NCI-H1930 (cell line): ENCODE measurements at regions not wholly inside any gene's neighbourhood (a gene's known extent, or its start where the extent isn't known, plus 50 kb on each side); places are given as distances from the start of the nearest gene placed in this dataset.
"Not testable (repeated sequence)": the region's sequence is repeated elsewhere in the genome, so short reads cannot be mapped to it uniquely, and the experiment has no call there.

Experiments used
- DNase-seq, 2 experiments: peaks; one replicate each; lab custom pipeline; 2025; lab: John Stamatoyannopoulos, UW

DNA sequence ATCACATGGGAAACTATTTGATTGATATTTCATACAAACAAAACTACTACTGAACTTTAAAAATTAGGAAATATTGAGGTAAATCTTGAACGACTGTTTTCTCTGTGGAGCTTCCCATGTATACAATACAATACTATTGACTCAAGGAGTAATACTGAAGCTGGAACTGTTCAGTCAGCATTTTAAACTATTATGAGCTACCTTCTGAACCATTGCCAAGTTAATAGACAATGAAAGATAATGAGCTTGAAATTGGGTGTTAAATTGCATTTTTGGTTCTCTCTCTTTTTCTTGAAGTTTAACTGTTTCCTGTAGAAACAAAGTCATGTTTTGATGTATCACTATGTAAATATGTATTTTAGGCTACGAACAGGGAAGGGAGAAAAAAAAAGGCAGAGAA, 569.2 kb downstream of the ZEB2 start:
- no peak for DNase-seq

DNA sequence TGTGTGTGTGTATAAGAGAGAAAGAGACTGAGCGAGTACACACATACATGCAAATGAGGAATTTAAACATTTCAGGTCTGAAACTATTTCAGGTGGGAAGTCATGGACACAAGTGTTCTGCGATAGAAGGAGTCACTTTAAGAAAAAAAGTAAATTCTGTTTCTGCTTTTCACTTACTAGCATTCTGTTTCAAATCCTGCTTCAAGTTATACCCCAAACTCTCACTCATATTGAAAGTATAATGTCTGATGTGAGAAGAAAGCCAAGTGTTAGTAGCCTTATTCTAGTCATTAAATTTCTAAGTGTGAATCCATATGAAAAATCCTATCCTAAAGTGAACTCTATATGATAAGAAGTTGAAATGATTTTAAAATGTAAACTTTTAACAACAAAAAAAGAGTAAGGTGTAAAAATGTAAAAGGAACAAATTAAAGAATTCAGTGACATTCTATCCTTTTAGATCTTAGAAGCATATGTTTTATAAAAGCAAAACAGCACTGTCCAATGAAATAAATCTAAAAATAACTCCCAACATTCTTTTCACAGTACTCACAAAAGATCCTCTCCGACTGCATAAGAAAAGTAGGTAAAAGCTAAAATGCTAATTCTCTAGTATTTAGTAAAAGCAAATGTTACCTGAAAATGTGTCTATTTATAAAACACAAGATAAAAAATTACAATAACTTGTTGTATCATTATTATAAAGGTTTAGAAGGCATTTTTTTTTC, 570.6 kb downstream of the ZEB2 start:
- DNase-seq = no peak

DNA sequence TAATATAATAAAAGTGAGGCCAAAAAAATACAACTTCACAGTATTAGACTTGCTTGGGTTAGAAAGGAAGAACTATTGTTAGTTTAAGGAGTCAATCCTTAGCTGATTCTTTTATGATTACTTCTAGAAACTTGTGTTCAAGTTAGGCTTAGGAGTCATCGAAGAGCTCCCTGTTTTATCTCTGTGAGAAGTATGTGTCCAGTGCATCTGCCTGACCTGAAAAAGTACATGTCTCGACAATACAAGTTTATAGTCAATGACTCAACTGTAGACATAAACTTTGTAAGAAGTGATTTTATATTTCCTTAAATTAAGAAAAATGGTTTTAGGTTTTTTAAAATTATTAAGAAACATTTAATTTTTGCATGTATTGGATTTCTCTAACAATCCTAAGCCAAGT, 571.2 kb downstream of the ZEB2 start:
- no peak for DNase-seq

DNA sequence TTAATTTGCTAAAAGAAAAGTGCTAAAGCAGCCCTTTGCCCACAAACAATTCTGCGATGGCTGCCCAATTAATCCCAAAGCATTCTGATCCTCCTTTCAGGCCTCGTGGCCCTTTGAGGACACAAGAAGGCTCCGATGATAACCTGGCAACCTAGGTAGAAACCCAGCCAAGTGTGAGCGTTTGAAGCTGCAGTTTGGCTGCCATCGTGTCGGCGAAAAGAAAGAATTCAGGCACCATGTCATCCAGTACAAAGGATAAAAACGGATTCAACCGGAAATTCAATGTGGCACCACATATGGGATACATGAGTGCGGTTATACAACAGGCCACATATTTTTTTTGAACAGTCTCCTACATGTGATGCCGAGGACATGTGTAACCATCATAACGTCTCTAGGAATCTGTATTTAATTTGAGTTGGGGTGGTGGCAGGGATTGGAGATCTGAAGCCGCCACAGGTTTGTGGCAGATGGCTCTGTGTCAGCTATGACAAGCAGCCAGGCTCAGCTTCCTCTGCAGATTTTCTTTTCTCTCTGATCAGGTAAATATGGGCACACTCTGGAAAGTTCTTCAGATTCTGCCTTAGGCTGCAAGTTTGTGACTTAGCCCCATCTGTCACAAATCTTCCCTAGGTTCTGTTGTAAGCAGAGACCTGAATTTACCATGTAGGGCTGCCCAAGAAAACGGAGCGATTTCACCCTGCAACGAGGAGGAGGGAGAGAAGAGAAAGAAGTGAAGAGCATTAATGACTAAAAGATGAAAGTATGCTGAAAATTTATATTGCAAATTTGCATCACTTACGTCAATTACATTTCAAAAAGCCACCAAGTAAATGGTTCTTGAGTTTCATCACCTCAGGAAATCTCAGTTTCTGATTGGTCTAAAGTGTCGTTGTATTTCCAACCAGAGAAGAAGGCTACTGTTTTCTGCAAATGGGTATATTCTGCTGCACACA, 573.2 kb downstream of the ZEB2 start:
- no peak for DNase-seq

DNA sequence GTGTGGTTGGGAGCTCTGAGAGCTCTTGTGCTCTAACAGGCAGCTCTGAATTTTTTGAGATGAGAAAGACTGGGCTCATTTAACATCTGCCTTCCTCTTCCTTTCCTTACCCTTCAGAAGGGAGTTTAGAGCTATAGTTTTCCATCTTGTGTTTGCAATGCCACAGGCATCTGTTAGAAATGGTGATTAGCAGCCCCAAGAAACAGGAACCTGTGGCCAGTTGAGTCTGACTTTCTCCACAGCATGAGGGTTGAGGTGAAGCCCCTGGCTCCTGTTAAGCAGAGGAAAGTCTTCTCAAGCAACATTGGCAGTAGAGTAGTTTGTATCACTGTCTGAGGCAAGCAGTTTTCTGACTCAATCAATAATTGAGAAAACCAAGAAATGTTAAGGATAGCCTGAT, 577.4 kb downstream of the ZEB2 start:
- DNase-seq = no peak

DNA sequence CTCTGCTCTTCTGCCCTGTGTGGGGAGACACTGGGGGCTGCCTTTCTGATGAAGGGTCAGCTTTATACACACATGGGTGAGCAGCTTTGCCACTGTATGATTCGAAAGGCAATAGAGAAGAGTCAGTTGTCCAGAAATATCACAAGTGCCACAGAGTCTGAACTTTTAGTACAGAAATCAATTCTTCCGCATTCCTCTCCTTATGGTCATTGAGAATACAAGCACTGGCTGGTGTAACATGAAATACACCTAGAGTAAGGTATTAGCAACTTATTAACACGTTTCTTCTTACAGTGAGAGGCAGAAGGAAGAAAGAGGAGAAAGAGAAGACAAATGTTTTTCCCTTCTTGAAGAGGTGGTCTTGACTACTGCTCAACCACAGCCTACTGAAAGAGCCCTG, 579.2 kb downstream of the ZEB2 start:
- DNase-seq = no peak

DNA sequence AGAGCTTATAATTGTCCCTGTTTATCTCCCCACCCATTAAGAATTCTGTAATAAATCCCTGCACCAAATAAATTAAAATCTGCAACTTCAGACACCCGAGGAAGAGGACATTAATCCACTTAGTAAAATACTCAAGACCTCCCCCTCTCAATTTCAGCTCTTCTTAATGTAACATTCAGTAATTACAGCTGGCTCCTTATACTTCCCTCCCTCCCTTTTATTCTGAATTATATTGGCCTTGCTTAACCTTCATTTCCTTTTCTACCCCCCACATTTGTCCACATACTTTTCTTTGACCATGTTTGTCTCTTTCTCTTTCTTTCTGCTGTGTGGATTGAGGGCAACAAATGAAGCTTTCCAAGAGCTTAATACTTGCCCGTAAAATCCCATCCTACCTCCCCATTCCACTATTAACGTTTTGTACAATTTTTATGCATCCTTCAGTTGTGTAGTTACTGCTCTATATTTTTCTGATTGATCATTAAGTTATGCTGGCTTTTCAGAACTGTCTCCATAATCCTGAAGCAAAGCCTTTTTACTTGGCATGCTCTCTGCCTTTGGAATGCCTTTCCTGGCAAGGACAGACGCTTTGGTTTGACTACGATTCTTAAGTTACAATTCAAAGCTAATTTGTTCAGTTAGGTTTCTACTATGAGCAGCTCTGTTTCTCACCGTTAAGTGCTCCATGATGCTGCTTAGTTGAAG, 580.1 kb downstream of the ZEB2 start:
- no peak for DNase-seq

DNA sequence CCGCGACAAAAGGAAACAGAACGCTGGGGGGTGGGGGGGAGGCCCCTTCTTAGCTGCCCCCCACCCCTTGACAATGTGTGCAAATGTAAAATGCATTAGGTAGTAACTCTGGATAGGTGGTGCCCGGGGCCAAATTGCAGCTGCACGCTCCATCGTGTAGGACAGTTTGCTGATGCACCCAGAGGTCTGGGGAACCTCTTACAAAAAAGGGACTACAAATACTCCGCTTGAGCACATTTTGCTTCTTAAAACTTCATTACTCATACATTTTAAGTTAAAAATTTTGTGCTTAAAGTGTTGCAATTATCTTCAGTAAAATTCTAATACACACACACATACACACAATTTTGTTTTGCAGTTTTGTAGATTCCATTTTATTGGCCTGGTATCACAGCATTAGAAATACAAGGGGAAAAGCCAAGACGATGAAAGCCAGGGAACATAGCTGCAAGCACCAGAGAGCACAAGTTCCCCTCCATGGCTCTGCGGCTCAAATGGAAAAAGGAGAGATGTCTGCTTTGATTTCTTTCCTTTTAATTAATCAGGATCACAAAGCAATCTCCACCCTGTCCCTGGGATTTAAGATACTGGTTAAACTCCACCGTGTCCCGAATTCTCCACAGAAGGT, 582.1 kb downstream of the ZEB2 start:
- no peak for DNase-seq

DNA sequence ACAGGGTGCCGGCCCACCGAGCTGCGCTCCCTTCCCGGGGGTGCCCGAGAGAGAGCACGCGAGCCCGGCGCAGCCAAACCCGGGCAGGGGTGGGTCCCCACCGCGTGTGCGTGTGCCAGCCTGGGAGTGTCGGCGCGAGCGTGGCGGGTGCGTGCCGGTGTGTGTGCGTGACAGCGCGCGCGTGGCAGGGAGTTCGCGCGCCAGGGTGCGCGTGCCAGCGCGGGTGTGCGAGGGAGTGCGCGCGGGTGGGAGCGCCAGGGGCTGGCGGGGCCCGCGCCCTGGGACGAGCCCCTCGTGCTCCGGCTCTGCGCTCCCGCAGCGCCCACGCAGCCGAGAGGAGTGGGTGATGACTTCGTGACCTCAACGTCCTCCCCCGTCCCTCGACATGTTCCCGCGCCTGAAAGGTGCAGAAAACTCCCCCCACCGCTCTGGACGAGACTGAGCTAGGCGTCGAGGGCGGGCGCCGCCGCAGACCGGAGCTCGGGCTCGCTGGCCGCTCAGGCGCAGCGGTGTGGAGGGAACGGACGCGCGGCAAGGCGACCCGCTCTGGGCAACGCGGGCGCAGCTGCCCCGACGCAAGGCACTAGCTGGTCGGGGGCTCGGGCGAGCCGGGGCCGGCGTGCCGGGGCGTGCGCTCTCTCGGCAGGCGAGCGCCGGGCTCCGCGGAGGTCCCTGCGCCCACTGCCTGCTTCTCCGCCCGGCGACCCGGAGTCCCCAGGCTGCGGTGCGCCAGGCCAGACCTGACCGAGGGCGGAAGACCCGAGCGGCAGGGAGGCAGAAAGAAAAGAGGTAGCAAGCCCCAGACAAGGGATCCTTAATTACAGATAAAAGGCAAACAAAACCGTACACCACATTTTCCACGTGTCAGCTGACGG, 582.8 kb downstream of the ZEB2 start:
- DNase-seq = peak; percentile 4 to 9

DNA sequence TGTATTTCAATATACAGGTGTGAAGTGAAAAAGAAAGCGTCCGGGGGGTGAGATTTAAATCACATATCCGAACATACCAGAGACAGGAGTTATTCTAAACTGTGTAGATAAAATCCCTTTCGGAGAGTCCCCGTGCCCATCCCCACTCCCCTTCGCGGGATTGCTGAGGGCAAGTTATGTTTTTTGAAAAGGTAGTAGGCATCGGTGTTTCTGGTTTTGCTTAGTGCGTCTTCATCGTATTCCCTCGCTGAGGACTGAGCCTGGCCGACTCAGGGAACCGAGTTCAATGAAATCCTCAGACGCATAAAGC, 583.4 kb downstream of the ZEB2 start:
- DNase-seq = no peak

DNA sequence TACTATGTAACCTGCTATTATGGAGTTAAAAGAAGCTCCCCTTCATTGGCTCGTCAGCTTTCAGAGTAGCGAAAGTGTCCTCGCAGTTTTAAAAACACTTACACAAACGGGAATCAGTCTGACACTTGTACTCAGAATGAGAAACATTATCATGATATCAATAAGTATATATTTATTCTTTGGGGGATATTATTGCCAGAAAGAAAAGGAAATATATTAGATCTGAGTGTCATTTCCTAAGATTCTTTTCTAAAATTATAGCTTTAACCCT, 584.5 kb downstream of the ZEB2 start:
- no peak for DNase-seq

DNA sequence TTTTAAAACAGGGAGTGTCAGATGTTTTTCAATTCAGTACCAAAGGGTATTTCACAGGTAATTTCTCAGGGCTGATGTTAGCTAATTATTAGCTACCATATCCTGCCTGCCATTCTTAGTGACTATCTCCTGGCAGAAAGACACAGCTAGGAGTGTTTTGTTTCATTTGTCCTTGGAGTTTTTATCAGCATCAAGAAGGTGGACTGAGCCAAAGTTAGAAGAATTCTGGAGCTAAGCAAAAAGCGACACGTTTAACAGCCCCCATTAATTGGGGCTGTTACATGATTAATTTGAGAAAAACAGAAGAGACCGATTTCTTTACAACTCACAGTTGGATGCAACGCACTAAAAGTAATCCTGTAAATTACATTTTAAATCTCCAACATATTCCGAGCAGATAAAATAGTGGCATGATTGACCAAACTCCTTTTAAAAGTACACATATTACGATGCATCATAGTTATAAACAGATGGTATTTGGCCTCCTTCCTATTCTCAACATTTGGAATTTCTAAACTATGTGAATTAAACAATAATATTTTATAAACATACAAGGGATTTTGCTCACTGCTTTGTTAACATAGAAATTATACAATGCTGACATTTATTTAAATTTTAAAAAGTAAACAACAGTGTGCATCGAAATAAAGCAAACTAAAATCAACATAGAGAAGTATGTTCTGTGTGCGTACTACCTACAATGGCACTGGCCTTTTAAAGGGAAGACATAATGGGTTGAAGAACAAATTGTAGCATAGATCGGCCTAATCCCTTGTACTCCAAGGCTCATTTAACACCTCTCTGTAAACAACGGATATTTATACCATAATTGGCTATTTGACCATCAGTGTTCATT, 585.1 kb downstream of the ZEB2 start:
- peak; percentile 51 for DNase-seq

DNA sequence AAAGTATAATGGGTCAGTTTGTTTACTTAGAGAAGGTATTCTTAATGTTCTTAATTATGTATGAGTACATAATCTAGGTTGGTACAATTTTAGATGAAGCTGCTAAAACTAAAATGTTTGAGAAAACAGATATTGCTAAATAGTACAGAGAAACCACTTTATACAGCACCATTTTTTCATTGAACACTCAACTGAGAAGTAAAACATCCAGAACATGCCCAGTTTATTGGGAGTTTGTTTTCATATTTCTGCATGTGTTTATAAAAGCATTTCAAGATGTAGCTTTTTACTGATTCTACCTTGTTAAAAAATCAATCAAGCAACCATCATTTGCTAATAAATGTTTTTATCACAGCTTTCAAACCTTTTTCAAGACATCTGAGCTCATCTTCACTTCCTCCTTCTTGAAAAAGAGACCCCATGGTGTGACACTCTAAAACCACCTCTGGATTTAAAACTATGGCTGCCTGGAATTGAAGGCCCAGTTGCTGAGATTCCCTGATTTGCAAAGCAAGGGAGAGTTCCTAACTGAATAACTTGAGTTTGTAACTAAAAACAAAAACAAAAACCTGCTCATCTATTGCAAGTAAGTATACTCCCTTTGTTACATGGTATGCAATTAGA, 585.9 kb downstream of the ZEB2 start:
- no peak for DNase-seq

DNA sequence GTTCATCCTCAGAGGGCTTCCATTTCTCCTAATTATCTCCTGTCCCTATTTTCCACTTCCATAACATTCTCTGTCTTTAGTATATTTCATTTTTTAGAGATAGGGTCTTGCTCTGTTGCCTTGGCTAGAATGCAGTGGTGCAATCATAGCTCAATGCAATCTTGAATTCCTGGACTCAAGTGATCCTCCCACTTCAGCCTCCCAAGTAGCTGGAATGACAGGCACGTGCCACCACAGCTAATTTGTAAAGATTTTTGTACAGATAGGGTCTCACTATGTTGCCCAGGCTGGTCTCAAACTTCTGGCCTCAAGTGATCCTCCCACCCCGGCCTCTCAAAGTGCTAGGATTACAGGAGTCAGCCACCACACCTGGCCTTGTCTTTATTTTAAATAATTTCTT, 589.0 kb downstream of the ZEB2 start:
- no peak for DNase-seq

DNA sequence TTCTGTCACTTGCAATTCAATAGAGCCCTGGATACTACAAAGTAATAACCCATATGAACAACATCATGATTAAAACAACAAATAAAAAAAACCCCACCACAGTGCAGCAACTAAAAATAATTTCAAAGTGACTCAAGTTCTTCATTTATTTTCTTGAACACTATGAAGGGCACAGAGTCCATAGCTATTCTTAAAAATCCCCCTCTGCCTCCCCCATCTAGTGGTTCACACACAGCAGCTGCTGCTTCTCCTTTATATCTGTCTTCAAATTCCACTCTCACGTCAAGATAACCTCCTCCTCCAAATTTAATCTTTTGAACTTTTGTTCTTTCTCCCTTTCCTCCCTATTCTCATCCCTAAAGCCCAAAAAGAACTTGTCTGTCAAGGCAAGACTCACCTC, 591.3 kb downstream of the ZEB2 start:
- no peak for DNase-seq

DNA sequence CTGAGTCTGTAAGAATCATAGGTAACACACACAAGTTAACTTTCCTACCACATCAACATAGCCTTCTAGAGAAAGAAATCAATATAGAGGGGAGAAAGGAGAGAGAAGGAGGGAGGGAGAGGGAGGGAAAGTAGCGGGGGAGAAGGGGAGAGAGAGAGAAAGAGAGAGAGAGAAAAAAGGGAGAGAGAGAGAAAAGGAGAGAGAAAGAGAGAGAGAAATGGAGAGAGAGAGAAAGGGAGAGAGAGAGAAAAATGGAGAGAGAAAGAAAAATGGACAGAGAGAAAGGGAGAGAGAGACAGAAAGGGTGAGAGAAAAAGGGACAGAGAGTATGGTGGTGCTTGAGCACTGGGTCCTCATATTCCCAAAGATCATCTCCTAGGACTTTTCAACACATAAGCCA, 591.7 kb downstream of the ZEB2 start:
- DNase-seq = no peak

DNA sequence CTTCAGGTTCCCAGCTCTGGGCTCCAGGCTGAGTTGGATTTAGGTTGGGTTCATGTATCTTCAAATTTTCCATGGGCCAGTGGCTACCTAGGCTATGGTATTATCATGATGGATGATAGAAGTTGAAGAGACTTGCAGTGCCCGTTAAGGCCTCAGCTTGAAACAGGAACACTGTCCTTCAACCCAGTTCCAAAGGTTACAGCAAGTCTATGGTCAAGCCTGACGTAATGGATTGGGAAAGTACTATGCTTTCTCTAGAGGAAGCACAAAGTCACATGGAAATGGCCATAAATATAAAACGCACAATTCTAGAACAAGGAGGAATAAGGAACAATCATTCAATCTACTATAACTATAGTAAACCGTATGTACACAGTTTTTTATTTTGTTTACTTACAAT, 593.2 kb downstream of the ZEB2 start:
- DNase-seq = no peak

DNA sequence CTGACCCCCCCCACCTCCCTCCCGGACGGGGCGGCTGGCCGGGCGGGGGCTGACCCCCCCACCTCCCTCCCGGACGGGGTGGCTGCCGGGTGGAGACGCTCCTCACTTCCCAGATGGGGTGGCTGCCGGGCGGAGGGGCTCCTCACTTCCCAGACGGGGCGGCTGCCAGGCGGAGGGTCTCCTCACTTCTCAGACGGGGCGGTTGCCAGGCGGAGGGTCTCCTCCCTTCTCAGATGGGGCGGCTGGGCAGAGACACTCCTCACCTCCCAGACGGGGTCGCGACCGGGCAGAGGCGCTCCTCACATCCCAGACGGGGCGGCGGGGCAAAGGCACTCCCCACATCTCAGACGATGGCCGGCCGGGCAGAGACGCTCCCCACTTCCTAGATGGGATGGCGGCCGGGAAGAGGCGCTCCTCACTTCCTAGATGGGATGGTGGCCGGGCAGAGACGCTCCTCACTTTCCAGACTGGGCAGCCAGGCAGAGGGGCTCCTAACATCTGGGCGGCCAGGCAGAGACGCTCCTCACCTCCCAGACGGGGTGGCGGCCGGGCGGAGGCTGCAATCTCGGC, 597.6 kb downstream of the ZEB2 start:
- DNase-seq = not testable (repeated sequence)

DNA sequence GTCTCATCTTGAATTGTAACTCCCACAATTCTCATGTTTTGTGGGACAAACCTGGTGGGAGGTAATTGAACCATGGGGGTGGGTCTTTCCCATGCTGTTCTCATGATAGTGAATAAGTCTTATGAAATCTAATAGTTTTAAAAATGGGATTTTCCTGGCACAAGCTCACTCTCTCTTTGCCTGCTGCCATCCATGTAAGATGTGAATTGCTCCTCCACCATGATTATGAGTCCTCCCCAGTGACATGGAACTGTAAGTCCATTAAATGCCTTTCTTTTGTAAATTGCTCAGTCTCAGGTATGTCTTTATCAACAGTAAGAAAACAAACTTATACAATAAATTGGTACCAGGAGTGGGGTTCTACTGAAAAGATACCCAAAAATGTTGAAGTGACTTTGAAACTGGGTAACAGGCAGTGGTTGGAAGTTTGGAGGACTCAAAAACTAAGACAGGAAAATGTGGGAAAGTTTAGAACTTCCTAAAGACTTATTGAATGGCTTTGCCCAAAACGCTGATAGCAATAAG, 601.4 kb downstream of the ZEB2 start:
- DNase-seq = no peak

DNA sequence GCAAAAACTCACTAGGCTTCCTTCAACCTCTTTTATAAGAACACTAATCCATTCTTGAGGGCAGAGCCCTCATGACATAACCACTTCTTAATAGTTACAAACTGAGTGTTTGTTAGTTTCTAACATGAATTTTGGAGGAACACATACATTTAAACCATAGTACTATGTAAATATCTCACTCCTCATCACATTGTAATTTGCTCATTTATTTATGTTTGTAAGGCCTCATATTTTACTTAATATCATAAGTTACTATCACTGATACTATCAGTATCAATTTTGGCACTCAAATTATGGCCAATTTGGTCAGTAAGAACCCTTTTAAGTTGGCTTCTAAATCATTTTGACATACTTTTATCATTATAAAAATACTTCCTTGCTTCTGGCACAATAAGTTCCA, 603.1 kb downstream of the ZEB2 start:
- DNase-seq = no peak
